Fibroblast of villous mesenchyme (primary cell): ENCODE measurements at regions not wholly inside any gene's neighbourhood (a gene's known extent, or its start where the extent isn't known, plus 50 kb on each side); places are given as distances from the start of the nearest gene placed in this dataset. TPM values are rescaled to one million over a fixed set of nuclear protein-coding genes. Genes with fewer than 3 reads are reported as not detected.
"Not testable (repeated sequence)": the region's sequence is repeated elsewhere in the genome, so short reads cannot be mapped to it uniquely, and the experiment has no call there.

ENCODE experiments used
- DNase-seq: peaks from one replicate; pipeline ENCODE4 v3.0.0-alpha.2; 2010; ENCODE audit warnings: low read depth
- H3K4me3 ChIP-seq: 2 replicates; pipeline ENCODE4 v1.5.1; 2011; ENCODE audit warnings: low read depth, mild to moderate bottlenecking, low read length
- CTCF ChIP-seq: IDR thresholded peaks from 2 replicates; pipeline ENCODE4 v1.5.1; 2012; ENCODE audit warnings: low read depth, mild to moderate bottlenecking, low read length; ENCODE audit not compliant: insufficient read depth
- small RNA-seq: library from RNA; depleted of rRNA; stranded (forward); fragments of <200 nt; gene quantifications from one replicate; pipeline ENCODE3, GENCODE V24; 2012

GRCh38 chr12:34407813-34408212, 385.5 kb downstream of the ALG10 start:
- no peak for TF ChIP-seq CTCF
- no peak for DNase-seq
- H3K4me3 ChIP-seq: no peak overlapping the region

GRCh38 chr12:34431509-34431908, 409.2 kb downstream of the ALG10 start:
- not testable (repeated sequence) for DNase-seq, H3K4me3 ChIP-seq

Small RNAs in the stretch of these regions (small RNA-seq; reads per million reads assigned to genes)
- gene RNA5SP357: not detected
